ENCODE measurements at regions not wholly inside any gene's neighbourhood (a gene's known extent, or its start where the extent isn't known, plus 50 kb on each side); places are given as distances from the start of the nearest gene placed in this dataset.

- Histone ChIP-seq H3K4me3 (replicated peaks; ENCODE audit: insufficient read depth, low read length) (no peak overlapping the region), H3K27ac (replicated peaks) (no peak overlapping the region), H3K27me3 (ENCODE audit: insufficient read depth, poor library complexity, severe bottlenecking) (no peaks in the 10 kb centered on the region)
- TF ChIP-seq GABPA (IDR thresholded peaks at IDR 0.05; ENCODE audit: low read depth) (no peak), SPI1 (IDR thresholded peaks at IDR 0.05; ENCODE audit: borderline replicate concordance, low read depth) (no peak), CTCF (IDR thresholded peaks at IDR 0.05; ENCODE audit: insufficient read depth, low read length) (no peak), POLR2AphosphoS5 (IDR thresholded peaks at IDR 0.05; ENCODE audit: low read depth) (no peak)
- TF ChIP-seq, protein P1, sequence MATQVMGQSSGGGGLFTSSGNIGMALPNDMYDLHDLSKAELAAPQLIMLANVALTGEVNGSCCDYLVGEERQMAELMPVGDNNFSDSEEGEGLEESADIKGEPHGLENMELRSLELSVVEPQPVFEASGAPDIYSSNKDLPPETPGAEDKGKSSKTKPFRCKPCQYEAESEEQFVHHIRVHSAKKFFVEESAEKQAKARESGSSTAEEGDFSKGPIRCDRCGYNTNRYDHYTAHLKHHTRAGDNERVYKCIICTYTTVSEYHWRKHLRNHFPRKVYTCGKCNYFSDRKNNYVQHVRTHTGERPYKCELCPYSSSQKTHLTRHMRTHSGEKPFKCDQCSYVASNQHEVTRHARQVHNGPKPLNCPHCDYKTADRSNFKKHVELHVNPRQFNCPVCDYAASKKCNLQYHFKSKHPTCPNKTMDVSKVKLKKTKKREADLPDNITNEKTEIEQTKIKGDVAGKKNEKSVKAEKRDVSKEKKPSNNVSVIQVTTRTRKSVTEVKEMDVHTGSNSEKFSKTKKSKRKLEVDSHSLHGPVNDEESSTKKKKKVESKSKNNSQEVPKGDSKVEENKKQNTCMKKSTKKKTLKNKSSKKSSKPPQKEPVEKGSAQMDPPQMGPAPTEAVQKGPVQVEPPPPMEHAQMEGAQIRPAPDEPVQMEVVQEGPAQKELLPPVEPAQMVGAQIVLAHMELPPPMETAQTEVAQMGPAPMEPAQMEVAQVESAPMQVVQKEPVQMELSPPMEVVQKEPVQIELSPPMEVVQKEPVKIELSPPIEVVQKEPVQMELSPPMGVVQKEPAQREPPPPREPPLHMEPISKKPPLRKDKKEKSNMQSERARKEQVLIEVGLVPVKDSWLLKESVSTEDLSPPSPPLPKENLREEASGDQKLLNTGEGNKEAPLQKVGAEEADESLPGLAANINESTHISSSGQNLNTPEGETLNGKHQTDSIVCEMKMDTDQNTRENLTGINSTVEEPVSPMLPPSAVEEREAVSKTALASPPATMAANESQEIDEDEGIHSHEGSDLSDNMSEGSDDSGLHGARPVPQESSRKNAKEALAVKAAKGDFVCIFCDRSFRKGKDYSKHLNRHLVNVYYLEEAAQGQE (IDR thresholded peaks at IDR 0.05; ENCODE audit: insufficient replicate concordance, low read depth): no peak
- no peak for DNase-seq (ENCODE audit: low read depth in 1 of 2, low spot score in 1 of 2)
Measured at GRCh38 chr5:88940713-88941112, 57.7 kb upstream of the MEF2C start.

- Histone ChIP-seq H3K4me3 (replicated peaks; ENCODE audit: insufficient read depth, low read length) (no peak overlapping the region), H3K27ac (replicated peaks) (no peak overlapping the region), H3K27me3 (ENCODE audit: insufficient read depth, poor library complexity, severe bottlenecking) (no peaks in the 10 kb centered on the region)
- TF ChIP-seq GABPA (IDR thresholded peaks at IDR 0.05; ENCODE audit: low read depth) (no peak), POLR2AphosphoS5 (IDR thresholded peaks at IDR 0.05; ENCODE audit: low read depth) (no peak), SPI1 (IDR thresholded peaks at IDR 0.05; ENCODE audit: borderline replicate concordance, low read depth) (no peak)
- no peak for DNase-seq (ENCODE audit: low read depth in 1 of 2, low spot score in 1 of 2)
Measured at GRCh38 chr5:88939300-88939699, 56.3 kb upstream of the MEF2C start.

DNA sequence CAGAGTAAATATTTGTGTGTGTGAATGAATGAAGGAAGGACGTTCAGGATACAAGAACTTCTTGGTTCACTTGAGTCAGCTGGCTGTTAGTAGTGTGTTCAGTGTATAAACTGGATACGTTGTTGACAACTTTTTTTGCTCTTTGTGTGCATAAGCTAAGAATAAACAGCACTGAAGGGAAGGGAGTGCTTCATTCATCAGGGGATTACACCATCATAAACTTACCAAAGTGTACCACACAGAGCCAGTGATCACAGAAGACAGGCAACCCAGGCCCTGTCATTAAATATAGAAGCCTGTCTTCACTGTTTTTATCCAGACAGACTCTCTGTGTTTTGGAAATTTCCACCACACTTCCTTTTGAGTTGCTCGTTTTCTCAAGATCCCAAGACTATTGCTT lies 55.5 kb upstream of the MEF2C start:
- TF ChIP-seq, protein P1 (IDR thresholded peaks at IDR 0.05; ENCODE audit: insufficient replicate concordance, low read depth): no peak
- TF ChIP-seq CTCF (IDR thresholded peaks at IDR 0.05; ENCODE audit: insufficient read depth, low read length) (no peak), POLR2AphosphoS5 (IDR thresholded peaks at IDR 0.05; ENCODE audit: low read depth) (no peak), SPI1 (IDR thresholded peaks at IDR 0.05; ENCODE audit: borderline replicate concordance, low read depth) (no peak), GABPA (IDR thresholded peaks at IDR 0.05; ENCODE audit: low read depth) (no peak)
- H3K27ac ChIP-seq (replicated peaks): no peak overlapping the region
- no peak overlapping the region for H3K4me3 ChIP-seq (replicated peaks; ENCODE audit: insufficient read depth, low read length)
- DNase-seq (ENCODE audit: low read depth in 1 of 2, low spot score in 1 of 2): no peak
- H3K27me3 ChIP-seq (ENCODE audit: insufficient read depth, poor library complexity, severe bottlenecking): no peaks in the 10 kb centered on the region

DNA sequence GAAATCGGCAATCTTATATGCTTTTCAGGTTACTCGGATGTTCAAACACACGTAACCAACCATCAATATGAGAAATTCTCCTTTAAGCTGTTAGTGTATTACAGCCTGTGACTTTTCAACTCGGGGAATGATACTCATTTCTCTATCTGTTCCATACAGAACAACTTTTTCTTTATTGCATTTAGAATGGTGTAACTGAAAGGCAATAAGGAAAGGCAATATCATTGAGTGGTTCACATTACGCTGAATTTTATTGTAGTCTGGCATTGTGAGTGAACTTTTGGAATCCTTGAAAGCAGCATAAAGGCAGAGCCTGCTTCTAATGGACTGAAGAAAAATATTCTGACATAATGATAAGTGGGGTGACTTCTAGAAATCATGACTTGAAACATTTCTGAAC lies 54.4 kb upstream of the MEF2C start:
- TF ChIP-seq GABPA (IDR thresholded peaks at IDR 0.05; ENCODE audit: low read depth) (no peak), SPI1 (IDR thresholded peaks at IDR 0.05; ENCODE audit: borderline replicate concordance, low read depth) (no peak), POLR2AphosphoS5 (IDR thresholded peaks at IDR 0.05; ENCODE audit: low read depth) (no peak), CTCF (IDR thresholded peaks at IDR 0.05; ENCODE audit: insufficient read depth, low read length) (no peak)
- TF ChIP-seq, protein P1 (IDR thresholded peaks at IDR 0.05; ENCODE audit: insufficient replicate concordance, low read depth): no peak
- H3K27me3 ChIP-seq (ENCODE audit: insufficient read depth, poor library complexity, severe bottlenecking): no peaks in the 10 kb centered on the region
- DNase-seq (ENCODE audit: low read depth in 1 of 2, low spot score in 1 of 2): no peak

More for the DNA sequence above, 54.4 kb upstream of the MEF2C start:
- no peak overlapping the region for H3K4me3 ChIP-seq (replicated peaks; ENCODE audit: insufficient read depth, low read length)
- no peak overlapping the region for H3K27ac ChIP-seq (replicated peaks)
